ENCODE measurements at regions not wholly inside any gene's neighbourhood (a gene's known extent, or its start where the extent isn't known, plus 50 kb on each side); places are given as distances from the start of the nearest gene placed in this dataset.

GRCh38 chr9:79902825-79903600 is 331.2 kb downstream of the TLE4 start:
- no peak for TF ChIP-seq POLR2AphosphoS5 (IDR thresholded peaks at IDR 0.05)
- TF ChIP-seq POLR2A (IDR thresholded peaks at IDR 0.05): no peak

Data from transverse colon (tissue), 3 donors.